Neural progenitor cell (in vitro differentiated cells): ENCODE measurements at regions not wholly inside any gene's neighbourhood (a gene's known extent, or its start where the extent isn't known, plus 50 kb on each side); places are given as distances from the start of the nearest gene placed in this dataset.

ENCODE experiments used
- EZH2 ChIP-seq: fragments of 200-600 bp; sonication (generic); IDR thresholded peaks from 2 replicates; pipeline ENCODE4 v1.6.1; 2017; ENCODE audit warnings: antibody characterized with exemption, mild to moderate bottlenecking, moderate library complexity
- EZH2phosphoT487 ChIP-seq: fragments of 200-600 bp; sonication (generic); IDR thresholded peaks from 2 replicates; pipeline ENCODE4 v1.6.1; 2017; ENCODE audit warnings: antibody characterized with exemption
- TF ChIP-seq, protein P1 (sequence below): fragments of 200-600 bp; sonication (generic); IDR thresholded peaks from 2 replicates; pipeline ENCODE4 v1.5.1; 2017; ENCODE audit warnings: antibody characterized with exemption, mild to moderate bottlenecking

DNA sequence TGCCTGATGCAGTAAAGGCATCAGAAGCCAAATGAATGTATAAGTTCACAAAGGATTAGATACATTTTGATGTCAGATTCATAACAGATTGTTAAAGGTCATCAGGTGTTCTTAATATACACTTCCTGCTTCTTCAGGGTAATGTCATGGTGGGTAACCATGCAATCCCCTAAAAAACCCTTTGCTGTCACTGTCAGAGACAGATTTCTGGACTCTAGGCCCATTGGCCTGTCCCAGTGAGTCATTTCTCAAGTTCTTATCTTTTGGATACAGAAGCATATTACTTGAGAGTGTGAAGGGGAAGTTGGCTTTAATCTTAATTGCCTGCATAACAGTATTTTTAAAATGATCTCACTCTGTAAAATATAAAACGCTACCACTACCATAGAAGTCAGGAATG is 895.6 kb upstream of the MAP3K7 start:
- TF ChIP-seq, protein P1, sequence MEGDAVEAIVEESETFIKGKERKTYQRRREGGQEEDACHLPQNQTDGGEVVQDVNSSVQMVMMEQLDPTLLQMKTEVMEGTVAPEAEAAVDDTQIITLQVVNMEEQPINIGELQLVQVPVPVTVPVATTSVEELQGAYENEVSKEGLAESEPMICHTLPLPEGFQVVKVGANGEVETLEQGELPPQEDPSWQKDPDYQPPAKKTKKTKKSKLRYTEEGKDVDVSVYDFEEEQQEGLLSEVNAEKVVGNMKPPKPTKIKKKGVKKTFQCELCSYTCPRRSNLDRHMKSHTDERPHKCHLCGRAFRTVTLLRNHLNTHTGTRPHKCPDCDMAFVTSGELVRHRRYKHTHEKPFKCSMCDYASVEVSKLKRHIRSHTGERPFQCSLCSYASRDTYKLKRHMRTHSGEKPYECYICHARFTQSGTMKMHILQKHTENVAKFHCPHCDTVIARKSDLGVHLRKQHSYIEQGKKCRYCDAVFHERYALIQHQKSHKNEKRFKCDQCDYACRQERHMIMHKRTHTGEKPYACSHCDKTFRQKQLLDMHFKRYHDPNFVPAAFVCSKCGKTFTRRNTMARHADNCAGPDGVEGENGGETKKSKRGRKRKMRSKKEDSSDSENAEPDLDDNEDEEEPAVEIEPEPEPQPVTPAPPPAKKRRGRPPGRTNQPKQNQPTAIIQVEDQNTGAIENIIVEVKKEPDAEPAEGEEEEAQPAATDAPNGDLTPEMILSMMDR: no peak
- TF ChIP-seq EZH2phosphoT487 (no peak), EZH2 (no peak)
